ENCODE measurements at regions not wholly inside any gene's neighbourhood (a gene's known extent, or its start where the extent isn't known, plus 50 kb on each side); places are given as distances from the start of the nearest gene placed in this dataset.

DNA sequence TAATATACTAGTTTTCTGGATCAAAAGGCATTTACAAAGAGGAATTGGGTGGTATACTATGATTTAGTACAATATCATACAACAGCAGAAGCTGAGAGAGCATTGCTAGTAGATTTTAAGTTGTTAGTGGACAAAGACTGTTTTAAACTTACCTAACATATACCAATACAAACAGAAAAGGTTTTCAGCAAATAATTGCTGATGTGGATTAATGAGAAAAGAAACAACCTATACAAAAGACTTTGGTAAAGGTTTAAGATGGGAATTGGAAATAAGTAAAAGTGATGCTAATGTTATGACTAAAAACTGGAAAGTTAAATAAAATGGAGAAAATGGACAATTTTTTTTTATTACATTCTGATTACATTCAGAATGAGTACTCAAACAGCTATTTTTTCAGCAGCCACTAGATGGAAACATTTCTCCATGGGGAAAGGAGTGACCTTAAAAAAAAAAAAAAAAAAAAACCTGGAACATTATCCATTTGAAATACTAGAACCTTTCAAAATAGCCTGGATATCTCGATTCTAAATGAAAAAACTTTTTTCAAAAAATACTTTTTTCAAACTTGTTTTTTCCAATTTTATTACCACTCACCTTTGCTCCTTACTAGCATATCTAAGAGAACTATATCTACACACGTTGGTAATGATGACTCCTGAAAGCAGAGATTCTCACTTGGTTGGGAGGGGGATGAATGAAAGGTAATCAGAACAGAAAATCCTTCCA is 55.4 kb downstream of the EPRS1 start:
- peak in 3 of 6 experiments; percentile 18 to 49 (median 28) for TF ChIP-seq CTCF (IDR thresholded peaks at IDR 0.05)
- TF ChIP-seq POLR2AphosphoS5 (IDR thresholded peaks at IDR 0.05) = no peak
